ENCODE measurements at regions not wholly inside any gene's neighbourhood (a gene's known extent, or its start where the extent isn't known, plus 50 kb on each side); places are given as distances from the start of the nearest gene placed in this dataset.

GRCh38 chr9:116032683-116033440 lies 120.7 kb upstream of the PAPPA start:
- H2AFZ ChIP-seq (ENCODE audit: control insufficient read depth, low read length): peak overlapping the region; percentile 43
- H3K79me2 ChIP-seq (ENCODE audit: control insufficient read depth, insufficient read depth, low read length): no peaks in the 10 kb centered on the region
- H3K27ac ChIP-seq (ENCODE audit: control insufficient read depth, insufficient read depth, low read length): no peak overlapping the region
- H3K9me3 ChIP-seq (ENCODE audit: control insufficient read depth, low read depth, low read length): no peaks in the 10 kb centered on the region
- H3K9ac ChIP-seq (ENCODE audit: control insufficient read depth, extremely low read depth, insufficient read depth, low read length): no peak overlapping the region
- FAIRE-seq (no peak), DNase-seq (ENCODE audit: low read depth, low spot score) (no peak)
- H3K4me3 ChIP-seq (ENCODE audit: control insufficient read depth in 2 of 3, extremely low read depth in 1 of 3, insufficient read depth in 2 of 3, low read depth in 1 of 3, low read length in 3 of 3): no peak overlapping the region
- no peaks in the 10 kb centered on the region for H3K4me1 ChIP-seq (ENCODE audit: control insufficient read depth, extremely low read depth, insufficient read depth, low read length)
- no peaks in the 10 kb centered on the region for H3K9me1 ChIP-seq (ENCODE audit: control insufficient read depth, extremely low read depth, insufficient read depth, low read length)
- H3K4me2 ChIP-seq (ENCODE audit: control insufficient read depth, extremely low read depth, insufficient read depth, low read depth, low read length): no peak overlapping the region
- no peaks in the 10 kb centered on the region for H3K27me3 ChIP-seq (ENCODE audit: control insufficient read depth, extremely low read depth, insufficient read depth, low read length)
- no peaks in the 10 kb centered on the region for H4K20me1 ChIP-seq (ENCODE audit: control insufficient read depth, extremely low read depth, insufficient read depth, low read length)
- TF ChIP-seq EZH2 (IDR thresholded peaks at IDR 0.05; ENCODE audit: low read length): no peak
- TF ChIP-seq CTCF (optimal IDR thresholded peaks at IDR 0.05 in 1 of 3, IDR thresholded peaks at IDR 0.05 in 1 of 3, conservative IDR thresholded peaks at IDR 0.05 in 1 of 3; ENCODE audit: extremely low read depth in 1 of 3, insufficient read depth in 2 of 3, low read length in 3 of 3): no peak
- H3K36me3 ChIP-seq (ENCODE audit: control insufficient read depth in 2 of 2, extremely low read depth in 1 of 2, insufficient read depth in 2 of 2, low read length in 2 of 2): no peaks in the 10 kb centered on the region
- dilution Hi-C loops (cut with MboI; ENCODE audit: extremely low pct_ligation_motif_present, low sequenced_read_pairs): no loop called here

- Histone ChIP-seq H3K27me3 (ENCODE audit: control insufficient read depth, extremely low read depth, insufficient read depth, low read length) (no peaks in the 10 kb centered on the region), H3K36me3 (ENCODE audit: control insufficient read depth in 2 of 2, extremely low read depth in 1 of 2, insufficient read depth in 2 of 2, low read length in 2 of 2) (no peaks in the 10 kb centered on the region), H2AFZ (ENCODE audit: control insufficient read depth, low read length) (no peak overlapping the region), H3K27ac (ENCODE audit: control insufficient read depth, insufficient read depth, low read length) (peak overlapping the region; percentile 10), H3K4me2 (ENCODE audit: control insufficient read depth, extremely low read depth, insufficient read depth, low read depth, low read length) (no peak overlapping the region), H3K4me3 (ENCODE audit: control insufficient read depth in 2 of 3, extremely low read depth in 1 of 3, insufficient read depth in 2 of 3, low read depth in 1 of 3, low read length in 3 of 3) (no peak overlapping the region), H3K79me2 (ENCODE audit: control insufficient read depth, insufficient read depth, low read length) (no peaks in the 10 kb centered on the region), H3K9me1 (ENCODE audit: control insufficient read depth, extremely low read depth, insufficient read depth, low read length) (no peaks in the 10 kb centered on the region), H4K20me1 (ENCODE audit: control insufficient read depth, extremely low read depth, insufficient read depth, low read length) (no peaks in the 10 kb centered on the region), H3K9ac (ENCODE audit: control insufficient read depth, extremely low read depth, insufficient read depth, low read length) (no peak overlapping the region), H3K9me3 (ENCODE audit: control insufficient read depth, low read depth, low read length) (no peaks in the 10 kb centered on the region), H3K4me1 (ENCODE audit: control insufficient read depth, extremely low read depth, insufficient read depth, low read length) (peaks cover 10% of the 10 kb centered on the region)
- no peak for DNase-seq (ENCODE audit: low read depth, low spot score)
- dilution Hi-C loops (cut with MboI; ENCODE audit: extremely low pct_ligation_motif_present, low sequenced_read_pairs): no loop called here
- peak; percentile 13 for FAIRE-seq
- TF ChIP-seq CTCF (optimal IDR thresholded peaks at IDR 0.05 in 1 of 3, IDR thresholded peaks at IDR 0.05 in 1 of 3, conservative IDR thresholded peaks at IDR 0.05 in 1 of 3; ENCODE audit: extremely low read depth in 1 of 3, insufficient read depth in 2 of 3, low read length in 3 of 3) (no peak), EZH2 (IDR thresholded peaks at IDR 0.05; ENCODE audit: low read length) (no peak)
Observed at GRCh38 chr9:116039312-116039711, 114.3 kb upstream of the PAPPA start.
